Parathyroid adenoma (tissue), 2 donors: ENCODE measurements at regions not wholly inside any gene's neighbourhood (a gene's known extent, or its start where the extent isn't known, plus 50 kb on each side); places are given as distances from the start of the nearest gene placed in this dataset.

Source experiments
- H2AFZ ChIP-seq: fragments of 300-600 bp; sonication (generic); one replicate; pipeline ENCODE4 v1.7.0; 2017; ENCODE audit warnings: antibody characterized with exemption, mild to moderate bottlenecking
- H3K27ac ChIP-seq: fragments of 300-600 bp; sonication (generic); one replicate; pipeline ENCODE4 v1.7.0; 2017
- H3K27me3 ChIP-seq: fragments of 300-600 bp; sonication (generic); one replicate; pipeline ENCODE4 v1.7.0; 2017; ENCODE audit warnings: low read length; ENCODE audit not compliant: control insufficient read depth, insufficient read depth
- H3K36me3 ChIP-seq: fragments of 300-600 bp; sonication (generic); one replicate; pipeline ENCODE4 v1.7.0; 2017; ENCODE audit warnings: low read length; ENCODE audit not compliant: control insufficient read depth, insufficient read depth
- H3K4me1 ChIP-seq: fragments of 300-600 bp; sonication (generic); one replicate; pipeline ENCODE4 v1.7.0; 2017; ENCODE audit warnings: control low read depth
- H3K4me2 ChIP-seq: fragments of 300-600 bp; sonication (generic); one replicate; pipeline ENCODE4 v1.7.0; 2017; ENCODE audit warnings: low read length
- H3K4me3 ChIP-seq: fragments of 300-600 bp; sonication (generic); one replicate; pipeline ENCODE4 v1.7.0; 2017; ENCODE audit warnings: low read depth, low read length
- H3K79me2 ChIP-seq: fragments of 300-600 bp; sonication (generic); one replicate; pipeline ENCODE4 v1.7.0; 2017; ENCODE audit warnings: control low read depth
- H3K9ac ChIP-seq: fragments of 300-600 bp; sonication (generic); one replicate; pipeline ENCODE4 v1.7.0; 2017; ENCODE audit warnings: mild to moderate bottlenecking
- H3K9me3 ChIP-seq: fragments of 300-600 bp; sonication (generic); one replicate; pipeline ENCODE4 v1.7.0; 2017; ENCODE audit warnings: low read length; ENCODE audit not compliant: control insufficient read depth
- TF ChIP-seq, protein P1 (sequence below): fragments of 300-600 bp; sonication (generic); IDR thresholded peaks from one replicate; pipeline ENCODE4 v1.7.0; 2017; ENCODE audit warnings: antibody characterized with exemption, mild to moderate bottlenecking
- donor health status: primary hyperparathyroidism.

DNA sequence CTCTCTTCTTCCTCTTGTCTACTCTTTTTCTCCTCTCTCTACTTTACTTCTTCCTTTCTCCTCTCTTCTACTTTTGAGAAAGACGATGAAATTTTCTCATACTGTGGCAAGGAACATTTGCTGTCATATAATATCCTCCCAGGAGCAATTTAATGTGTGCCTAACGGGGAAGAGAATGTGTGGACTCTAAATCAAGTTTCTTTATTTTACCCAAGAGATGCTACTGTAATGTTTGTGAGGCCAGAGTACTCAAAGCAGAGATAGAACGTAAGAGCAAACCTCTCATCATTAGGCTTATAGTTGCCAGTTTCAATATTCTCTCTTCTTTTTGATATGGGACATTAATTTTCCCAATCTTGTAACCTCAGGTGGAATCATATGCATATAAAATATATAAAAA is 801.4 kb downstream of the BCKDHB start:
- H3K27ac ChIP-seq: no peak overlapping the region

GRCh38 chr6:80903711-80904110 is 797.2 kb downstream of the BCKDHB start:
- no peak overlapping the region for H3K4me2 ChIP-seq
- H3K36me3 ChIP-seq: no peaks in the 10 kb centered on the region
- TF ChIP-seq, protein P1, sequence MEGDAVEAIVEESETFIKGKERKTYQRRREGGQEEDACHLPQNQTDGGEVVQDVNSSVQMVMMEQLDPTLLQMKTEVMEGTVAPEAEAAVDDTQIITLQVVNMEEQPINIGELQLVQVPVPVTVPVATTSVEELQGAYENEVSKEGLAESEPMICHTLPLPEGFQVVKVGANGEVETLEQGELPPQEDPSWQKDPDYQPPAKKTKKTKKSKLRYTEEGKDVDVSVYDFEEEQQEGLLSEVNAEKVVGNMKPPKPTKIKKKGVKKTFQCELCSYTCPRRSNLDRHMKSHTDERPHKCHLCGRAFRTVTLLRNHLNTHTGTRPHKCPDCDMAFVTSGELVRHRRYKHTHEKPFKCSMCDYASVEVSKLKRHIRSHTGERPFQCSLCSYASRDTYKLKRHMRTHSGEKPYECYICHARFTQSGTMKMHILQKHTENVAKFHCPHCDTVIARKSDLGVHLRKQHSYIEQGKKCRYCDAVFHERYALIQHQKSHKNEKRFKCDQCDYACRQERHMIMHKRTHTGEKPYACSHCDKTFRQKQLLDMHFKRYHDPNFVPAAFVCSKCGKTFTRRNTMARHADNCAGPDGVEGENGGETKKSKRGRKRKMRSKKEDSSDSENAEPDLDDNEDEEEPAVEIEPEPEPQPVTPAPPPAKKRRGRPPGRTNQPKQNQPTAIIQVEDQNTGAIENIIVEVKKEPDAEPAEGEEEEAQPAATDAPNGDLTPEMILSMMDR: no peak
- H3K4me1 ChIP-seq: no peaks in the 10 kb centered on the region
- no peaks in the 10 kb centered on the region for H3K9me3 ChIP-seq
- H3K4me3 ChIP-seq: no peak overlapping the region
- H3K9ac ChIP-seq: no peak overlapping the region
- no peaks in the 10 kb centered on the region for H3K27me3 ChIP-seq
- no peak overlapping the region for H3K27ac ChIP-seq
- H3K79me2 ChIP-seq: no peaks in the 10 kb centered on the region
- no peak overlapping the region for H2AFZ ChIP-seq

More for the DNA sequence above, 801.4 kb downstream of the BCKDHB start:
- Histone ChIP-seq H3K36me3 (no peaks in the 10 kb centered on the region), H3K4me3 (no peak overlapping the region), H3K9me3 (no peaks in the 10 kb centered on the region), H3K4me2 (no peak overlapping the region), H3K9ac (no peak overlapping the region), H3K4me1 (no peaks in the 10 kb centered on the region), H3K79me2 (no peaks in the 10 kb centered on the region), H2AFZ (no peak overlapping the region), H3K27me3 (no peaks in the 10 kb centered on the region)
- TF ChIP-seq, protein P1: no peak

- Histone ChIP-seq H3K27me3 (no peaks in the 10 kb centered on the region), H3K9me3 (no peaks in the 10 kb centered on the region), H3K4me2 (no peak overlapping the region), H3K4me3 (no peak overlapping the region), H2AFZ (no peak overlapping the region), H3K4me1 (no peaks in the 10 kb centered on the region), H3K9ac (no peak overlapping the region), H3K79me2 (no peaks in the 10 kb centered on the region), H3K36me3 (no peaks in the 10 kb centered on the region), H3K27ac (no peak overlapping the region)
- TF ChIP-seq, protein P1: no peak
These were observed 780.0 kb downstream of the BCKDHB start for GRCh38 chr6:80886475-80886874.

DNA sequence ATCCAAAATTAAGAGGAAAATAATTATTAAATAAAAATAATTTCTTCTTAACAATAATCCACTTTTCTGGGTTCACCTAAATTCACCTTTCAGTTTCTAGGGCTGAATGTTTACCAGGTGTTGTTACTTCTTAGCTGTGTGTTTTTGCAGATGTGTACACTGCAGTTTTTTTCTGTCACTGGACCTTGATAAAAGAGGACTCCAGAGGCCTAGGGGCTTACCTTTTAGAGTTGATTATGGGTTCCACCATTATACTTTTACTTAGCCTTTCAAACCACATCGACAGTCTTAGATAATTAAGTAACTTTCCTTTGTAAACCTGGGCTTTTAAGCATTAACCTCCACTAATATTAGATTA is 766.5 kb downstream of the BCKDHB start:
- no peak overlapping the region for H3K9ac ChIP-seq
- no peaks in the 10 kb centered on the region for H3K79me2 ChIP-seq
- H3K4me2 ChIP-seq: no peak overlapping the region
- no peaks in the 10 kb centered on the region for H3K4me1 ChIP-seq
- no peak overlapping the region for H2AFZ ChIP-seq
- no peak overlapping the region for H3K27ac ChIP-seq
- no peaks in the 10 kb centered on the region for H3K9me3 ChIP-seq
- no peaks in the 10 kb centered on the region for H3K36me3 ChIP-seq
- TF ChIP-seq, protein P1: no peak
- no peak overlapping the region for H3K4me3 ChIP-seq
- no peaks in the 10 kb centered on the region for H3K27me3 ChIP-seq

DNA sequence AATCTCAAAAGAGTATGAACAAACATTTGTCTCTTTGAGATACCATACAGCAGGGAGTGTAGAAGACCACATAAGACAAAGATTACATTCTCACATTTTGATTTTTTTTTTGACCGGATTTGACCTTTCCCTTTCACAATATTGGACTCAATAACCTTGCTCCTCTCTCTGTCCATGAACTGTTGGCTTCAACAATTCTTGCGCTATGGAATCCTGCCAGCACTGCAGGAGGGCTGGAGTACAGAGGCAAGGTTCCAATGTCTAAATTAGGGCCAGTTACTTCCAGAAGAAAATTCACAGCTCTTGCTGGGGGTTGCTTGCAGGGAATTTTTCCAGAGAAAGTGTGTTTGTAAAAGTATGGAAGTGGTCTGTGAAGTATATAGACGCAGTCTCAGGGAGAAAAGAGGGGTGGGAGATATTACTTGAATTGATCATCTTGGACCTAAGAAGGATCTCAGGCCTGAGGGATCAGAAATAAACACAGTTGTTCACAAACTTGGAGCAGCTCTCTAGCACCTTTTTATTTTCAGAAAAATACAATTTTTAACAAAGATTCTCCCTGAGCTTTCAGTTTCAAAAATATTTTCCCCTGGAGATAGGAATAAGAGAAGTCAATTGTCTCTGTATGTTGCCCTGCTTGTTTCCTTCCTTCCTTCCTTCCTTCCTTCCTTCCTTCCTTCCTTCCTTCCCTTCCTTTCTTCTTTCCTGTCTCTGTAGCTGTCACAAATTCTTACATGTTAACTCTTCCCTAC is 765.9 kb downstream of the BCKDHB start:
- H3K27ac ChIP-seq: no peak overlapping the region
- TF ChIP-seq, protein P1: no peak

More for the DNA sequence above, 765.9 kb downstream of the BCKDHB start:
- no peaks in the 10 kb centered on the region for H3K79me2 ChIP-seq
- no peak overlapping the region for H3K4me2 ChIP-seq
- H3K36me3 ChIP-seq: no peaks in the 10 kb centered on the region
- no peak overlapping the region for H3K9ac ChIP-seq
- H3K9me3 ChIP-seq: no peaks in the 10 kb centered on the region
- no peak overlapping the region for H2AFZ ChIP-seq
- H3K4me1 ChIP-seq: no peaks in the 10 kb centered on the region
- no peaks in the 10 kb centered on the region for H3K27me3 ChIP-seq
- H3K4me3 ChIP-seq: no peak overlapping the region
